Left lung (tissue), 4 donors: ENCODE measurements at regions not wholly inside any gene's neighbourhood (a gene's known extent, or its start where the extent isn't known, plus 50 kb on each side); places are given as distances from the start of the nearest gene placed in this dataset.

Experiments used
- ATAC-seq: fragments of 200-7000 bp; cut with Tn5 transposase; one replicate; pipeline ENCODE4 v1.9.1; 2020; ENCODE audit warnings: moderate library complexity
- DNase-seq, 4 donors: peaks; one replicate each; pipeline ENCODE4 v3.0.0-alpha.2; 2013 to 2020
- H3K27ac ChIP-seq, 2 donors: fragments of 200-600 bp; sonication (generic) in 1 of 2; one replicate each; pipeline versions ENCODE4 v1.5.0 to v1.8.0; 2020 to 2021
- H3K27me3 ChIP-seq, 2 donors: fragments of 200-600 bp; sonication (generic) in 1 of 2; one replicate each; pipeline versions ENCODE4 v1.5.0 to v1.8.0; 2020 to 2021
- H3K36me3 ChIP-seq, 2 donors: fragments of 200-600 bp; sonication (generic) in 1 of 2; one replicate each; pipeline versions ENCODE4 v1.5.0 to v1.8.0; 2020 to 2021
- H3K4me1 ChIP-seq, 2 donors: fragments of 200-600 bp; one replicate each; pipeline ENCODE4 v1.8.0; 2021
- H3K4me3 ChIP-seq, 2 donors: fragments of 200-600 bp; sonication (generic) in 1 of 2; one replicate each; pipeline versions ENCODE4 v1.5.0 to v1.8.0; 2020 to 2021; ENCODE audit warnings: mild to moderate bottlenecking in 1 of 2
- H3K9me3 ChIP-seq, 2 donors: fragments of 200-600 bp; sonication (generic) in 1 of 2; one replicate each; pipeline versions ENCODE4 v1.5.0 to v1.8.0; 2020 to 2021
- CTCF ChIP-seq, 2 donors: fragments of 200-600 bp; sonication (generic) in 1 of 2; IDR thresholded peaks; one replicate each; pipeline versions ENCODE4 v1.5.0 to v1.8.0; 2021; ENCODE audit warnings: antibody characterized with exemption in 2 of 2
- intact Hi-C, 2 donors: fragments of 100-400 bp; cut with DNase I; formaldehyde crosslinking; loops; one replicate each; pipeline versions ENCODE4 v1.11.2 to v1.14.2; 2022
- donor health status: DM: no; HTN: yes; CAD: no.
- donor health status: DM: no; HTN: no; CAD: no.

- DNase-seq (peak in 1 of 4 donors; percentile 23), ATAC-seq (no peak)
- no peak overlapping the region for H3K27ac ChIP-seq
- intact Hi-C loops: no loop called here
- no peaks in the 10 kb centered on the region for H3K9me3 ChIP-seq
- no peak for TF ChIP-seq CTCF (IDR thresholded peaks at IDR 0.05)
- no peaks in the 10 kb centered on the region for H3K36me3 ChIP-seq
- H3K4me3 ChIP-seq: no peak overlapping the region
- H3K27me3 ChIP-seq: no peaks in the 10 kb centered on the region
- peaks cover 0 to 4% of the 10 kb centered on the region in 2 donors for H3K4me1 ChIP-seq
These were observed 228.0 kb downstream of the ETAA1 start for GRCh38 chr2:67625178-67625577.

DNA sequence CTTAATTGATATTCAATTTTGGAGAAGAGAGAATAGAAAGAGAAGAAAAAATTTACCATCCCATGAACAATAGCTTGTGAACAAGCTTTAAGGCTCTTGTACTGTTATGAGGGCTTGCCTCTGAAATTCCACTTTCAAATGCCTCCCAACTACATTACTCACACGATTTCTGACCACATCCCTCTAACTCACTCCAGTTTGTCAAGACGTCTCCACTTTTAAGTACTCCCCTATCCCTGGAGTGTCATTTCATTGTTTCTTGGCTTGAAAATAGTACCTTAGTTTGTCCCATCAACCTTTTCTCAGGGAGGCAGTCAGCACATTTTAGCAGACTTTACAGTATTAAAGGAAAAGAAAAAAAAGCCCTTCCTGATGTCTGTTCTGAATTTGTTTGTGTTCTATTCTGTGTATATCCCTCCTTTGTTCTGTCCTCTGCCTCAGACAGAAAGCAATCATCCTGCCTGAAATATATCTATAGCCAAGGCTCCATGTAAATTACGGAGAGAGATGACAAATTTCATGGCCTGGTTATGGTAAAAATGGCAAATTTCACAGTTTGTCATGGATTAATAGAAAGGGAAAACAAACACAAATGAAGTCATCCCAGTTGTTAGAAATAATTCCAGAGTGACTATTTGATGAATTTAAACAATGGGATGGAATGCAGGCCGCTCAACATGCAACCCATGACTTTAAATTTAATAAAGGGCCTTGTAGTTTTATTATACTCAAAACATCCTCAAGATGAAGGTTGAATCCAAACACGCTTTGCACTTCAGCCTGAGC is 228.8 kb downstream of the ETAA1 start:
- no peaks in the 10 kb centered on the region for H3K36me3 ChIP-seq
- H3K27me3 ChIP-seq: no peaks in the 10 kb centered on the region
- H3K9me3 ChIP-seq: no peaks in the 10 kb centered on the region
- H3K4me3 ChIP-seq: no peak overlapping the region
- no peak for DNase-seq
- no peak overlapping the region for H3K27ac ChIP-seq
- peaks cover 0 to 4% of the 10 kb centered on the region in 2 donors for H3K4me1 ChIP-seq
- TF ChIP-seq CTCF (IDR thresholded peaks at IDR 0.05): no peak
- intact Hi-C loops: no loop called here
- peak; percentile 40 for ATAC-seq

- DNase-seq (no peak), ATAC-seq (no peak)
- no peaks in the 10 kb centered on the region for H3K27me3 ChIP-seq
- H3K36me3 ChIP-seq: no peaks in the 10 kb centered on the region
- H3K9me3 ChIP-seq: no peaks in the 10 kb centered on the region
- peaks cover 0 to 4% of the 10 kb centered on the region in 2 donors for H3K4me1 ChIP-seq
- H3K27ac ChIP-seq: no peak overlapping the region
- no peak for TF ChIP-seq CTCF (IDR thresholded peaks at IDR 0.05)
- H3K4me3 ChIP-seq: no peak overlapping the region
- intact Hi-C loops: no loop called here
These were observed 229.5 kb downstream of the ETAA1 start for GRCh38 chr2:67626656-67627055.

DNA sequence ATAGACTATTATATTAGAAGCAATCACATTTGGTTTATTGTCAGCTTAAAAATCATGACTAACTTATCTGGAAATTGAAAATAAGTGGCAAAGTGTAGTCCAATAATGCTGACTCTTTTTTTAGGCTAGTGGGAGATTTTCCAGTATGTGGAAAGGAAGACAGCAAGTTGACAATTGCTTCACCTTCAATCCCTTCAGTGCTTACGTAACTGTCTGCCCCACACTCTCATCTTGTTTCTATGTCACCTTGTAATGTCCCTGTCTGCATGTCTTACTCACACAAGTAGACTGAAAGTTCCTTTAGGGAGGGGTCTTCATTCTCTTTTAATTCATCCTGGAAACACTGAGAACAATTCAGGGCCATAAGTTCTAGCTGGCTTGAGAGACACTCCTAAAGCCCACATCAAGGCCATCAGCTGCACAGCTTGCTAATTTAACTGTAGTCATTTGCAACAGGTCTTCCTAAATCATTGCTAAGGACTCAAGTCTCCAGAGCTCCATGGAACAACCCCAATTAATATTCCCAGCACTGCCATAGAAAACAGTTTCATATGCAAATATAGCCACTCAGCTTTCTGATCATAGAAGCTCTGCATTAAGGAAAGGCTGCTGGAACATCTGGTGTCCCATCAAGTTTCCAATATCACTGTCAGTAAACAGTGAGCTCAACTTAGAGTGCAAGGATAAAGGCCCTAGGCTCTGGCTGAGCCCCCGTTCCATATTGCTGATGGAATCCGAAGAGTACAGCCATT is 230.5 kb downstream of the ETAA1 start:
- ATAC-seq (no peak), DNase-seq (no peak)
- H3K4me3 ChIP-seq: no peak overlapping the region
- H3K27ac ChIP-seq: no peak overlapping the region
- H3K9me3 ChIP-seq: no peaks in the 10 kb centered on the region
- no peaks in the 10 kb centered on the region for H3K27me3 ChIP-seq
- peaks cover 0 to 4% of the 10 kb centered on the region in 2 donors for H3K4me1 ChIP-seq
- no peaks in the 10 kb centered on the region for H3K36me3 ChIP-seq
- intact Hi-C loops: no loop called here
- TF ChIP-seq CTCF (IDR thresholded peaks at IDR 0.05): no peak

DNA sequence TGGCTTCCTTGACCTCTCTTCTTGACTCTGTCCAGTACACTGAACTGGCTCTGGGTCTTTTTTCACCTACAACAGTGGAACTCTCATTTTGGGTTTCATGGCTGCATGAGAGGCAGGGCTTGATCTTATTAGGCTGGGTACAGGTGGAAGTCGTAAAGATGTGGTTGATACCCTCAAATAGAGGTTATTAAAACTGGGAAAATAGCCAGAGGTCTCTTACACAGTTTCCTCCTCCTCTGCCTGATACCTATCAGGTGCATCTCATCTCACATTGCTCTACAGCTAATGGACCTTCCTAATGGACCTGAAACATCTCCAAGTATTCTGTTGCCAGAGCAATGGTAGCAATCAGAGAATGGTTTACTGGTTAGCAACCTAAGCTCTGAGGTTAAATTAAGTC is 231.8 kb downstream of the ETAA1 start:
- no peak for TF ChIP-seq CTCF (IDR thresholded peaks at IDR 0.05)
- H3K4me3 ChIP-seq: no peak overlapping the region
- ATAC-seq (no peak), DNase-seq (no peak)
- peaks cover 0 to 4% of the 10 kb centered on the region in 2 donors for H3K4me1 ChIP-seq
- H3K27ac ChIP-seq: no peak overlapping the region
- no peaks in the 10 kb centered on the region for H3K9me3 ChIP-seq
- no peaks in the 10 kb centered on the region for H3K27me3 ChIP-seq
- intact Hi-C loops: no loop called here
- H3K36me3 ChIP-seq: no peaks in the 10 kb centered on the region
